GM18873 (cell line): ENCODE measurements at regions not wholly inside any gene's neighbourhood (a gene's known extent, or its start where the extent isn't known, plus 50 kb on each side); places are given as distances from the start of the nearest gene placed in this dataset.

Experiments
- ATAC-seq: cut with Tn5 transposase; IDR thresholded peaks from one replicate; pipeline ENCODE4 v1.9.1; 2021; ENCODE audit warnings: mild to moderate bottlenecking, moderate library complexity, moderate number of reproducible peaks; ENCODE audit not compliant: unreplicated experiment, low FRiP score

- no peak for ATAC-seq
These were observed 64.9 kb upstream of the BARHL2 start for GRCh38 chr1:90782046-90782445.

GRCh38 chr1:90781534-90781933 lies 64.4 kb upstream of the BARHL2 start:
- ATAC-seq = no peak

DNA sequence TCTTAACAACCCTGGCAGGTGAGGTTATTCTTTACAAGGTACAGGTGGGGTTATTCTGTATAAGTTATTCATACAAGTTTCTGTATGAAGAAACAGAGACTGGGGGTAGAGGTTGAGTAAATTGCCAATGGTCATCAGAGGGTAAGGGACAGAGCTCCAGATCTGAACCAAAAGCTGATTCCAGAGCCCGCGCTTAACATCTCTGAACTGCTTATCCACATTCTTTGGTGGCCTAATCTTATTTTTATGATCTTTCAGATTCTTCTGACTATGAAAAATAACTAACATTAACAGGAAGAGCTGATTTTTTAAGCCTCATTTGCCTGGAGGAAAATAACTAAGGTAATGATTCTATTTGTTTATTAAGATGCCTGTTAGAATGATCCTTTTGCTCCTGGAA lies 63.9 kb upstream of the BARHL2 start:
- ATAC-seq = no peak

DNA sequence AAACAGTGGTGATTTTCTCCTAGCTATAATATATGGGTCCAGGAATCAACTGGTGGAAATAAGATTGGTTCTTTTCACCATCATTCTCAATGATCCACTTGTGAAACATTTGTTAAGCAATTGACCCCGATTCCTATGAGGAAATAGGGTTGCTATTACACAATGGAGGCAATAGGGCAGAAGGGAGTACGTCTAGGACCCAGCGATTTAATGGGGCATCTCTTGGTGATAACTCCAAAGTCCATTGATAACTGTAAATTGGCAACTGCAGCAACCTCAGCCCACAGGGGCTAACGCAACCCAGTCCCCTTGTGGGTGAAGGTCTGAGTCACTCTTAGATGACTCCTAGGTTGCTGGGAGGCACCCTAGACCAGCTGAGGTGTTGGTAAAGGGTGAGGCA lies 62.5 kb upstream of the BARHL2 start:
- ATAC-seq = no peak

DNA sequence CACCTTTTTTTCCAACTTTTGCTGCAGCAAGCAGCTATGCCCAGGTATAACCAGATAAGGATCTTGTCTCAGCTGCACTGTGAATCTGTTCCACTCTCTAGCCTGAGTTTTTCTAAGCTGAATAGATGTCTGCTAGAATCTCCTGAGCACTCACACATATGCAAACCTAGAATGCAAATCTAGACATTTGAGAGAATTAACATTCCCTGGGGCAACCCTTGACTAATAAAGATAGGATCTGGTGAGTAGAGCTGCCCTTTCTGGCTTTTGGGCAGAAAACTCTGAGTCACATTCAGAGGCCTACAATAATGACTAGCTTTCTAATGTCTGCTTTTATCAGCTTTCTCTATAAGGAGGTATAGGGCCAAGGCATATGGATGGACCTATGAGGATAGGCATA lies 61.4 kb upstream of the BARHL2 start:
- ATAC-seq = no peak

- no peak for ATAC-seq
These were observed 56.7 kb upstream of the BARHL2 start for GRCh38 chr1:90773812-90774211.

DNA sequence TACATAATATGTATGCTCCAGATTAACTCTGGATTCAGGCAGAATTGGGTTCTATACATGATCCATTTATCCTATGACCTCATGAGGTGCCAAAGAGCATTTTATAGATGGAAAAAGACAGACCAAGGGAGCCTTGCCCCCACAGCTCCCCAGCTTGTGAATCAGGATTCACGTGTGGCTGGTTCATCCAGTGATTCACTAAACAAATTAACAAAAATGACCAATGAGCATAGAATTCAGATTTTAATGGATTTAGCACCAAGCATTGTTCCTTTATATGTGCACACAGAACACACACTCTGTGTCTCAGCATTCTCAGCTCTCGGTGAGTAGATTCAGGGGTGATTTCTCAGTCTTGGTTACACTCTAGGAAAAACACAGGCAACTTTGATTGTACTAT lies 51.7 kb upstream of the BARHL2 start:
- ATAC-seq = no peak

GRCh38 chr1:90768098-90768497 lies 51.0 kb upstream of the BARHL2 start:
- no peak for ATAC-seq
